ENCODE measurements at regions not wholly inside any gene's neighbourhood (a gene's known extent, or its start where the extent isn't known, plus 50 kb on each side); places are given as distances from the start of the nearest gene placed in this dataset.

- no peak for DNase-seq (ENCODE audit: low spot score)
Observed at GRCh38 chr16:86215233-86215978, 294.9 kb upstream of the FOXF1 start.

- no peak for DNase-seq (ENCODE audit: low spot score)
Observed at GRCh38 chr16:86215979-86216585, 294.2 kb upstream of the FOXF1 start.

DNA sequence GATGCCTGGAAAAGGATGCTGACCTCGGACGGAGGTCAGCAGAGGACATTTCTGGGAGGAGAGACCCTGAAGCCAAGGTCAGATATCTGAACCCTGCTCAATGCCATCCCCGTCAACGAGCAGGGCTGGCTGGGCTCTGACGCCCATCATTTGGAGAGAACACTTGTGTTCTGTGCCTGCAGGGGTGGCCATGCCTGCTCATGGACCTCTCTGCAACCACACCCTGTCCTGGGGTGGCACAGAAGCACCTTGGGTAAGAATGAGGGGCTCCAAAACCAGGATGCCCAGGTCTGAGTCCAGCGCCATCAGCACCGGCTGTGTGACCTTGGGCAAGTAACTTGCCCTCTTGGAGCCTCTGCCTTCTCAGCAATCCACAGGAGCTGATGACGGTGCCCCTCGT is 293.7 kb upstream of the FOXF1 start:
- DNase-seq (ENCODE audit: low spot score): no peak

DNA sequence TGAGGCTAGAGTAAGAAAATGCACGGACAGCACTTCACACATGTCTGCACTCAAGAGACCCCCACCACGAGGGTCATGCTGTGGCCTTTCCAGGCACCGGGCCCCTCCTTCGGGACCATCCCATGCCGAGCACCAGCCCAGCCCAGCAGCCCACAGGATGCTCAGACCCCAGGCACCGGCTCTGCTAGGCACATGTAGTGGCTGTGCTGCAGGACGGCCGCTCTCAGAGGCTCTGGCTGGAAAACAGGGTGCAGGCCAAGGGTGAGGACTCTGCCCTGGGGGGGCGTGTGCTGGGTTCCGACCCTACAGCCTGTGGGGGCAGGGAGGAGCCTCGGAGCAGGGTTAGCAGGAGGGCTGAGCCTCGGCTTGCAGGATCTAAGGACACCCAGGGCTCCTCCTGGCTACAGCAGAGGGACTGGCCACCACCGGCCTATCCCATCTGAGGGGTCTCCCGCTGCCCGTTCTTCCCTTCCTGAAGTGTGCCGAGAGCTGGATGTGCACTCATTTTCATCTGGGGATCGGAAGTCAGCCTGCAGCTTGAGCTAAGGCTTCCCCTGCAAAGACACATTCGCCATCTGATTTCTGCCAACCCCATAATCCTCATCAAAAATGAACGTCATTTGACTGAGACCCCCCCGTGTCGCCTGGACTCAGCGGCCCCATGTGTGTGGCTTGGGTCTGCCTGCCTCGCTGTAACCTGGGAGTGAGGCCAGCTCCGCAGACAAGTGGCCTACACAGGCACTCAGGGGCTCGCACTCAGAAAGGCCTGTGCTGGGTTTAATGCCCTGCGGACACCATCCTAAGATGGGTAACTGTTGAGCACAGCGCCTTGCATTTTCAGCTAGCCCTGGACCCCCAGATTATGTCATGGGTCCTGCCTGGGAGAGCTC is 293.1 kb upstream of the FOXF1 start:
- no peak for DNase-seq (ENCODE audit: low spot score)

DNA sequence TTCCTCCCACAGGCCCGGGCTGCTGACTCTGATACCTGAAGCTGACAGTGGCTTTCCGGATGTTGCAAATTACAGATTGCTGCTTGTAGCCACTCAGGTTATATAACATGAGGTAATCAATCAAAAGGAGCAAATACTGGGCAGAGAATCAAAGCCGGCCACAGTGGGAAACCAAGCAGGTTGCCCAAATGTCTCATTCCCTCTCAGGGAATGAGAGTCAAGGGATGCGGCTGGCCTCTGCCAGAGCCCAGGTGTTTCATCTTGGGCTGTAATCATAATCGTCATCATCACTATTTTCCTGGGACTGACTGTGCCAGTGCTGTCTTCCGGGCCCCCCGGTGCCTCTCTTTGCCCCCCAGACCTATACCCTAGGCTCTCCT is 292.4 kb upstream of the FOXF1 start:
- no peak for DNase-seq (ENCODE audit: low spot score)

DNA sequence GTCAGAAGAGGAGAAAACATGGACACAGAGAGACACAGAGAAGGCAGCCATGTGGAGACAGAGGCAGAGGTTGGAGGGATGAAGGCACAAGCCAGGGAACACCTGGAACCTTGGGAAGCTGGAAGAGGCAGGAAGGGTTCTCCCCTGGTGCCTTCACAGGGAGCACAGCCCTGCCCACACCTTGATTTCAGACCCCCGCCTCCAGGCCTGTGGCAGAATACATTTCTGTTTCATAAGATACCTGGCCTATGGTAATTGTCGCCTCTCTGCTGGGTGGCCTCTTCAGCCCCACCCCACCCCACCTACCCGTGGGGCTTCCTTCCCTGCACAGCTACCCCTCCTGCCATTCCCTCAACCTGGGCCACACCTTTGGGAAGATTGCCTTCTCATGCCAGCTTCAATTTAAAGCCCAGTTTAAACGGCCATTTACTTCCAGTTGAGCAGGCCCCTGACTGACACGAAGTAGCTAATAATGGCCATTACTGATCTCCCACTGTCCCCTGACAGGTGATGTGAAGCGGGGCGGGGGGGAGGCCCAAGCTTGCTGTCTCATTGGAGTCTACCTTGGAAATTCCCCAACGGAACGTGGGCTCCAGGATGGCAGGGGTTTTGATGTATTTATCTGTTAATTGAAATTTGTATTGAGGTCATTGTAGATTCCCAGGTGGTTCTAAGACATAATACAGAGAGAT is 291.7 kb upstream of the FOXF1 start:
- no peak for DNase-seq (ENCODE audit: low spot score)

DNA sequence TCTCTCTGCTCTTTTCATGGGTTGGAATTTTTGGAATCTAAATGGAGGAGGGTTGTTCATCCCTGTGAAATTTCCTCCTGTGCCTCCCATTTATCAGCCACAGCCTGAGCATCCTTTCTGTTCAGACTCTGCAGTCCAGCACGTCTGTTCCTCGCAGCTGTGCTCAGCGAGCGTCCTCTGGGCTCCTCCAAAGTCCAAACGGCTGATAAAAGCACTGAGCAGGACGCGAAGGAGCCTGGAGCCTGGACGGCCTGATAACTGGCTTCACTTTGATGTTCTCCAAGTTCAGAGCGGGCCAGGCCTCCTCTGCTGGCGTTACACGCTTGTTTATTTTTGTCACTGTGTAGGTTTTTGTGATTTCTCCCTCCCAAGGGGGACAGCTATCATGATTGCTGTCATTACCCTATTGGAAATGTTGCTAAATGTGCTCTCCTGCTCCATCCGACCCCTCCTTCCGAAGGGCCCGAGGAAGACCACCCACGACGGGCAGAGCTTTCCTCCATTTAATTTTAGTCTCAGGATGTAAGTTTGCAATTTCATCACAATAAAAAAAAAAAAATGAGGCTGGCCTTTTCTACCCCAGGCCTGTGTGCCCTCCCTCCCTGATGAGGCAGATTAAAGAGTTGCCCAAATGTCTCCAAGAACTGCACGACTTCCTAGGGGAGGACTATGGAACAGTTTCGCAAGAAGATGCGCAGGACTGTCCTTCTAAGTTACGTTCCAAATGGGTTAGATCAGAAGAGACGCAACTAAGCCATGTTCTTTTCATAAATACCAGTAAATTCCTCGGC is 290.5 kb upstream of the FOXF1 start:
- DNase-seq (ENCODE audit: low spot score): no peak

DNA sequence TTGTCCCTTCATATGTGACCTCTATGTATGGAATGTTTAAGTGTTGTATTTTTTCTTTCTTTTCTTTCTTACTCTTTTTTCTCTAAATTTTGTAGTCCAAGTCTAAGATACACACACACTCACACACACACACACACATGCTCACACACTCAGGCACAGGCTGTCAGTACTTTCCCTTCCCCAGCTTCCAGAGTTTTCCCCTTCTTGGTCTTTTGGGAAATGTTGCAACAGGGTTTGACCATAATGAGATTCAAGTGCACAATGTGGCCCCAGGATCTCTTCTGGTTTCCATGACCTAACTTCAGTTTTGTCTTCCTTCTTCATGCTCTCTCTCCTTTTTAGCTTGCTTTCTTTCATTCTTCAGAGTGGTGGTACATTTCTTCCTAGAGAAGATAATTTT is 289.8 kb upstream of the FOXF1 start:
- no peak for DNase-seq (ENCODE audit: low spot score)

- no peak for DNase-seq (ENCODE audit: low spot score)
Observed at GRCh38 chr16:86221085-86221484, 289.2 kb upstream of the FOXF1 start.

DNA sequence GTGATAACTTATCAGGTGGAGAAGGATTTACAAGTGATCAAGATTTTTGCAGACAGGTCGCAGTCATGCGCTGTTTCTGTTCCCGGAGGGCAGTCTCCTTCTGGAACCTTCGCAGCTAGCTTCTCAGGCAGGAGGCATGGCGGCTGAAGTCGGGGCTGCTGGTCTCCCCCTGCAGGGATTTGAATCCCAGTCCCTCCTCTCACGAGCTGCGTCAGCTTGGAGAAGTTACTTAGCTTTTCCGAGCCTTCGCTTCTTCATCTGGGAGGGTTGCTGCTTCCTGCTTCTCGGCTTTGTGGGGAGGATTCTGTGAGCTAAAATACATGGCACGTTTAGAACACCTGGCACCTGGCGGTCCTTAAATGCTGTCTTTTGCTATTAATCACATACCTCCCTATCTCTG is 287.8 kb upstream of the FOXF1 start:
- no peak for DNase-seq (ENCODE audit: low spot score)

GRCh38 chr16:86222965-86223551 is 287.3 kb upstream of the FOXF1 start:
- no peak for DNase-seq (ENCODE audit: low spot score)

- DNase-seq (ENCODE audit: low spot score): no peak
Observed at GRCh38 chr16:86224126-86224525, 286.2 kb upstream of the FOXF1 start.

- no peak for DNase-seq (ENCODE audit: low spot score)
Observed at GRCh38 chr16:86224629-86225028, 285.7 kb upstream of the FOXF1 start.

GRCh38 chr16:86225905-86226371 is 284.4 kb upstream of the FOXF1 start:
- no peak for DNase-seq (ENCODE audit: low spot score)

DNA sequence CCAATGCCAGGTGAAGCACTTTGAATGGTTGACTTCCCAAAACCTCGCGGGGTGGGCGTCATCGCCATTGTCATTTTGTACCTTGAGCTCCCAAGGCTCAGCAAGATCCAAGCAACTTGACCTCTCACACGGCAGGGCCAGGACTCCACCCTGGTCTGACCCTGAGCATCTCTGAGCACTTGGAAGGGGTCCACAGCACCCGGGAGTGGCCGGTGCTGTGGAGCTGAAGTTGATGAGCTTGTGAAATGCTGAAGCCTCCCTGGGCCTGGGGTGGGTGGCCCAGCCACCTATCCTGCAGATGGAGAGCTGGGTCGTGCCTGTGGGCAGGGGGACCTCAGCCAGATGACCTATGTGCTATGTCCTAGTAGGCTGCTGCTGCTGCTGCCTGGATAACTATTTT is 283.3 kb upstream of the FOXF1 start:
- DNase-seq (ENCODE audit: low spot score): no peak

- DNase-seq (ENCODE audit: low spot score): no peak
Observed at GRCh38 chr16:86227801-86228200, 282.5 kb upstream of the FOXF1 start.

GRCh38 chr16:86228713-86229112 is 281.6 kb upstream of the FOXF1 start:
- no peak for DNase-seq (ENCODE audit: low spot score)

DNA sequence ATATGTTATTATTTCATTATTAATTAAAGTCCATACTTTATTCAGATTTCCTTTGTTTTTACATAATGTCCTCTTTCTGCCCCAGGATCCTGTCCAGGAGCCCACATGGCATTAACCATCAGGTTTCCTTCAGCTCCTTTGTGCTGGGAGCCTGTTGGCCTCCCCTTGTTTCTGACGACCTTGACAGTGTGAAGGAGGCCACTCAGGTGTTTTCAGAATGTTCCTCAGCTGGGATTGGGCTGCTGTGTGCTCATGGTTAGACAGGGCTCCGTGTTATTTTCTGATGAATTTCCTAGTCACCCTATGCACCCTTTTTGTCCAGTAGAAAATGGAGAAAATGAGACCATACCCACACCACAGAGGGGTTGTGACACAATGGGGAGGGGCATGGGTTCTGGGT is 281.0 kb upstream of the FOXF1 start:
- DNase-seq (ENCODE audit: low spot score): no peak

DNA sequence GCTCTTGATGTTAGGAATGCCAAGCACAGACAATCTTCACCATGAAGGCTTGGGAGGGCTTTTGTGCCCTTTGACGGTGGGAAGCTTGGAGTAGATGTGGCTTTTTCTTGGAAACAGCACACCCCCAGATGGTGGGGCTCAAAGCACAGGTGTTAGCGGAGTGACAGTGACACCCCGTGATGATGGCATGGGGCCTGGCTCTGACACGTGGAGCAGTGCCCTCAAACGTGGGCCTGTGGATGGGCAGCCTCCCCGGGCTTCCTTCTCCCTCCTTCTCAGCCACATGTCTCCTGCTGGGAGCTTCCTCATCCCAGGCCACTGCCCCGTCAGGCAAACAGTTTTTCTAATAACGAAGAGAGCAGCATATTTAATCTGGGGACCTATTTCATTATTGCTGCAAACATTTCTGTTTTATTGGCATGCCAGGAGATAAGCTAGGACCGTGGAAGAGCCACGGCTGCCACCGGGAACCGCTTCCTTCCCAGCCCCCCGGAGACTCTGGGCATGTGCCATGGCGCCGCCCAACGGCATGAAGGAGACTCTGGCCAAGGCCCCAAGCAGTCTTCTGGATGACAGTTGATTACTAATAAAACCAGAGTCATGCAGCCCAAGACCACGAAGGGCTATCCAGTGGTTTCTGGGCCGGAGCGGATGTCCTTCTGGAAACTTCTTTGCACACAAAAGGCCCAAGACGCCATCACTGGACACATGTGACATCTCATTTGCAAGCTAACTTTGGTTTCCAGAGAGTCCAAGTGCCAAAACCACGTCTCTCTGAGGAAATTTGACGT is 280.3 kb upstream of the FOXF1 start:
- DNase-seq (ENCODE audit: low spot score): no peak

GRCh38 chr16:86231321-86231995 is 278.9 kb upstream of the FOXF1 start:
- no peak for DNase-seq (ENCODE audit: low spot score)

All from CD4-positive, alpha-beta T cell treated with Interleukin-2 at 100 ng/mL for 4 hours (primary cell).